ENCODE measurements at regions not wholly inside any gene's neighbourhood (a gene's known extent, or its start where the extent isn't known, plus 50 kb on each side); places are given as distances from the start of the nearest gene placed in this dataset.

- DNase-seq (ENCODE audit: insufficient read length, low spot score) (no peak), FAIRE-seq (no peak)
- no peak for TF ChIP-seq CTCF (IDR thresholded peaks at IDR 0.05; ENCODE audit: insufficient read depth, missing control alignments)
Measured at GRCh38 chr6:67244037-67244436, 1391.0 kb upstream of the ADGRB3 start.

GRCh38 chr6:67237277-67237676, 1397.8 kb upstream of the ADGRB3 start:
- TF ChIP-seq CTCF (IDR thresholded peaks at IDR 0.05; ENCODE audit: insufficient read depth, missing control alignments) = no peak
- no peak for FAIRE-seq
- DNase-seq (ENCODE audit: insufficient read length, low spot score) = no peak

GRCh38 chr6:67231092-67231491, 1404.0 kb upstream of the ADGRB3 start:
- no peak for FAIRE-seq

GRCh38 chr6:67224989-67225388, 1410.1 kb upstream of the ADGRB3 start:
- no peak for TF ChIP-seq CTCF (IDR thresholded peaks at IDR 0.05; ENCODE audit: insufficient read depth, missing control alignments)
- no peak for FAIRE-seq
- DNase-seq (ENCODE audit: insufficient read length, low spot score) = no peak

More at GRCh38 chr6:67231092-67231491, 1404.0 kb upstream of the ADGRB3 start:
- no peak for TF ChIP-seq CTCF (IDR thresholded peaks at IDR 0.05; ENCODE audit: insufficient read depth, missing control alignments)
- no peak for DNase-seq (ENCODE audit: insufficient read length, low spot score)

- DNase-seq (ENCODE audit: insufficient read length, low spot score) = no peak
- no peak for TF ChIP-seq CTCF (IDR thresholded peaks at IDR 0.05; ENCODE audit: insufficient read depth, missing control alignments)
- no peak for FAIRE-seq
Measured at GRCh38 chr6:67221226-67221625, 1413.9 kb upstream of the ADGRB3 start.

- TF ChIP-seq CTCF (IDR thresholded peaks at IDR 0.05; ENCODE audit: insufficient read depth, missing control alignments) = no peak
- no peak for DNase-seq (ENCODE audit: insufficient read length, low spot score)
- FAIRE-seq = no peak
Measured at GRCh38 chr6:67219346-67219745, 1415.7 kb upstream of the ADGRB3 start.

GRCh38 chr6:67212584-67212983, 1422.5 kb upstream of the ADGRB3 start:
- FAIRE-seq (no peak), DNase-seq (ENCODE audit: insufficient read length, low spot score) (no peak)
- TF ChIP-seq CTCF (IDR thresholded peaks at IDR 0.05; ENCODE audit: insufficient read depth, missing control alignments) = no peak
